Activated T-cell treated with anti-CD3 and anti-CD28 coated beads, Interleukin-2, amount 50 U/mL, for 24 hours (primary cell): ENCODE measurements at regions not wholly inside any gene's neighbourhood (a gene's known extent, or its start where the extent isn't known, plus 50 kb on each side); places are given as distances from the start of the nearest gene placed in this dataset.

ENCODE experiments used
- DNase-seq: peaks from one replicate; pipeline ENCODE4 v3.0.0-alpha.2; 2020
- H3K27ac Mint-ChIP-seq: 2 replicates; pipeline ENCODE4 v1.8.0; 2020; ENCODE audit warnings: mild to moderate bottlenecking, mixed read lengths
- H3K27me3 Mint-ChIP-seq: 2 replicates; pipeline ENCODE4 v1.8.0; 2020; ENCODE audit warnings: mixed read lengths
- H3K36me3 Mint-ChIP-seq: 2 replicates; pipeline ENCODE4 v1.8.0; 2020; ENCODE audit warnings: low read depth, mixed read lengths
- H3K4me1 Mint-ChIP-seq: 2 replicates; pipeline ENCODE4 v1.8.0; 2020; ENCODE audit warnings: low read depth, mixed read lengths
- H3K4me3 Mint-ChIP-seq: 2 replicates; pipeline ENCODE4 v1.8.0; 2020; ENCODE audit warnings: mild to moderate bottlenecking, moderate library complexity, mixed read lengths
- H3K9me3 Mint-ChIP-seq: 2 replicates; pipeline ENCODE4 v1.8.0; 2020; ENCODE audit warnings: mixed read lengths

GRCh38 chr18:56162311-56163265 is 475.8 kb downstream of the TXNL1 start:
- Mint-ChIP-seq H3K4me1 (no peaks in the 10 kb centered on the region), H3K27ac (no peak overlapping the region), H3K27me3 (no peaks in the 10 kb centered on the region), H3K9me3 (no peaks in the 10 kb centered on the region), H3K4me3 (no peak overlapping the region), H3K36me3 (no peaks in the 10 kb centered on the region)
- DNase-seq = no peak

- Mint-ChIP-seq H3K4me3 (no peak overlapping the region), H3K4me1 (no peaks in the 10 kb centered on the region), H3K27ac (no peak overlapping the region), H3K36me3 (no peaks in the 10 kb centered on the region), H3K9me3 (no peaks in the 10 kb centered on the region), H3K27me3 (no peaks in the 10 kb centered on the region)
- no peak for DNase-seq
Observed at GRCh38 chr18:56161566-56162260, 476.7 kb downstream of the TXNL1 start.

DNA sequence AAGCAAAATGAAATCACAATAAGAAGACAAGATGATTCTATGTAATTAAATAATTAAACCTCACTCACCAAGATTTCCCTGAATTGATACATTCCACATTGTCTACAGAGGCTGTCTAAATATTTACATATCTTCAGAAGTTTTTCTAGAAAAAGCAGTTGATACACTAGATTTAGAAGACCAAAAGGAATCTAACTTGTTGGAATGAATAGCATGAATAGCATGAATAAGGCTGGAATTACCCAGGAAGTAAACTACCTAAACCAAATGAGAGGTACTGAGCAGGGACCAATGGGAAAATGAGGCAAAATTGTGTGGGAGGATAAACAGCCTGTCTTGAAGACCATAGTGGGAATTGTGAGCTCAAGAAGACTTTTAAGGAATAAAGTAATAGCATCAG is 479.7 kb downstream of the TXNL1 start:
- Mint-ChIP-seq H3K27ac (no peak overlapping the region), H3K9me3 (no peaks in the 10 kb centered on the region), H3K4me3 (no peak overlapping the region), H3K4me1 (no peaks in the 10 kb centered on the region), H3K36me3 (no peaks in the 10 kb centered on the region), H3K27me3 (no peaks in the 10 kb centered on the region)
- no peak for DNase-seq

DNA sequence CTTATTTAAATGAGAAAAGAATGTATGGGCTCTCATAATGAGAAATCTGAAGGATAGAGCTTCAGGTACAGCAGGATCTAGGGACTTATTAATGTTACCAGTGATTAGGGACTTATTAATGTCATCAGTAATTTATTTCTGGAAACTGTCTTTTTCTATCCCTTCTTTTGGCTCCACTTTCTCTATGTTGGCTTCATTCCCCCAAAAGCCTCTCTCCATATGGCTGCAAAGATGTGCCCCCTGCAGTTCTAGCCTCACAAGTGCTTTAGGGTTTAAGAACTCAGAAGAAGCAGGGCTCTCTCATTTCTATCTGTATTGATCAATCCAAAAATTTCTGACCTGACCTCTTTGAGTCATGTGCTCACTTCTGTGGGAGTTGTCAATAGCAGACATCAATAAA is 480.9 kb downstream of the TXNL1 start:
- no peaks in the 10 kb centered on the region for H3K27me3 Mint-ChIP-seq
- no peaks in the 10 kb centered on the region for H3K4me1 Mint-ChIP-seq
- H3K36me3 Mint-ChIP-seq = no peaks in the 10 kb centered on the region
- no peak for DNase-seq
- no peak overlapping the region for H3K27ac Mint-ChIP-seq
- H3K4me3 Mint-ChIP-seq = no peak overlapping the region
- no peaks in the 10 kb centered on the region for H3K9me3 Mint-ChIP-seq

- no peak overlapping the region for H3K27ac Mint-ChIP-seq
- H3K36me3 Mint-ChIP-seq = no peaks in the 10 kb centered on the region
- H3K27me3 Mint-ChIP-seq = no peaks in the 10 kb centered on the region
- no peaks in the 10 kb centered on the region for H3K9me3 Mint-ChIP-seq
- no peak overlapping the region for H3K4me3 Mint-ChIP-seq
- no peaks in the 10 kb centered on the region for H3K4me1 Mint-ChIP-seq
- DNase-seq = no peak
Observed at GRCh38 chr18:56152551-56153310, 485.7 kb downstream of the TXNL1 start.

DNA sequence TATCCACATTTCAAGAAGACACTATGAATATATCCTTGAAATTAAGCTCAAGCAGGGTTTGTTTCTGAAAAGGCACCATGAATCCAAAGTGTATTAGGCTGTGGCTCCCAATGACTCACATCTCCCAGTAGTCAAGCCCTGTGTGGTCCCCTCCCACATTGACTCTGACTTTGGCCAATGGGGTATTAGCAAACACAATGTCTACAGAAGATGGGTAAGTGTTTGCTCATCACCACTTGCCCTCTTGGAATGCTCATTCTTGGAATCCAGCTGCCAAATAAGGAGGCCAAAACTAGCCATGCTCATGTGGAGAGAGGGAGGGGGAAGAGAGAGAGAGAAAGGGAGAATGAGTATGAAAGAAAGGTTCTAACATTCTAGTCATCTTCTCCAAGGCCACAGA is 490.0 kb downstream of the TXNL1 start:
- H3K4me3 Mint-ChIP-seq = no peak overlapping the region
- no peak for DNase-seq

DNA sequence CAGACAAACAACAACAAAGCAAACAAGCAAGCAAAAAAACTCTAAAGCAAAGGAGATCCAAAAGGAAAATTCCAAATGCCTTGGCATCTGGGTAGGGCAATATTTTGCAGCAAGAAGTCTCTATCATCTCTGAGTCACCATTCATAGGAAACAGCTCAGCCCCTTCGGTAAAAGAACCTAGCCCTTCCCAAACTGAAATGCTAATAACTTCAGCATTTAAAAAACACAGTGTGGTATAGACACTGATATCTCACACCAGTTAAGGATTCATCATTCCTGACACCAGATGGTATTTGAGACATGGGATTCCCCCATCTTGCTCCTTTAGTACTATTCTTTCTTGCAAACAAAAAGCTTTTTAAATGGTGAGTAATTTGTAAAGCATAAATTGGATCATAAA is 491.8 kb downstream of the TXNL1 start:
- H3K27ac Mint-ChIP-seq = no peak overlapping the region
- H3K27me3 Mint-ChIP-seq = no peaks in the 10 kb centered on the region
- DNase-seq = no peak
- no peaks in the 10 kb centered on the region for H3K9me3 Mint-ChIP-seq
- H3K4me3 Mint-ChIP-seq = no peak overlapping the region
- H3K4me1 Mint-ChIP-seq = no peaks in the 10 kb centered on the region
- no peaks in the 10 kb centered on the region for H3K36me3 Mint-ChIP-seq

More for the DNA sequence above, 490.0 kb downstream of the TXNL1 start:
- Mint-ChIP-seq H3K36me3 (no peaks in the 10 kb centered on the region), H3K9me3 (no peaks in the 10 kb centered on the region), H3K27me3 (no peaks in the 10 kb centered on the region), H3K4me1 (no peaks in the 10 kb centered on the region), H3K27ac (no peak overlapping the region)

DNA sequence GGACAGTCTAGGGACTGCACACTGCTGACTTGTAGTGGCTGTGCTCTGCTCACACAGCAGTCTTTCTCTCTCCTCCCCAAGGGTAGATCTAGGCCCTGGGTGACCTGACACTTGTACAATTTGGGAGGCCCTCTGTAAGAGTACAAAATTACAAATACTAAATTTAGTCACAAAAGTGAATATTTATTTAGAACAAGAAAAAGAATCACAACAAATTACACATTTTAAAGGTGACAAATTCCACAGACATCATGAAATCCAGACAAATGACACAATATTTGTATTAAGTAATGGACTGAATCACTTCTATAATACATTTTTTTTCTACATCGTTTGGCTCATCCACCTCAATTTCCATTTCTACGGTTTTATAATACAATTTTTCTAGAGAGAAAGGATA is 496.4 kb downstream of the TXNL1 start:
- H3K4me3 Mint-ChIP-seq = no peak overlapping the region
- no peaks in the 10 kb centered on the region for H3K27me3 Mint-ChIP-seq
- H3K36me3 Mint-ChIP-seq = no peaks in the 10 kb centered on the region
- H3K27ac Mint-ChIP-seq = no peak overlapping the region
- H3K9me3 Mint-ChIP-seq = no peaks in the 10 kb centered on the region
- DNase-seq = no peak
- H3K4me1 Mint-ChIP-seq = no peaks in the 10 kb centered on the region

DNA sequence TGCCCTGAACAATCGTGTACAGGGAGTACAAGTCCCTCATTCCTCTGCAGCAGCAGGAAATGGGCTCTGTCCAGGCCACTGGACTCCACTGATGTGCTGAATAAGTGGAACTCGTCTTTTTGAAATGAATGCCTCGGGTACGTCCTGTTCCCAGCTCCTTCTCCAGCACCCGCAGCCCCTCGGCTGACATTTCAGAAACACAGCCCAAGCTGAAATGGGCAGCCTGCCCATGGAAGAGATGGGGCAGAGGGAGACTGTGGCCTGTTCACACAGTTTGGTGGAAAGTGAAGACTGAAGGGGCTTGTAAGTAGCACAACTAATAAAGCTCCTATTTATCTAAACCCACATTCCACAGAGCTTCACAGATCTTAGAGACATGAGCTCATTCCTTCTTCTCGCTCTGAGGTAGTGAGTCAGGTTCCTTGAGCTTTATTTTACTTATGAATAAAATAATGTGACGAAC is 498.6 kb downstream of the TXNL1 start:
- no peak for DNase-seq
- H3K36me3 Mint-ChIP-seq = no peaks in the 10 kb centered on the region
- no peaks in the 10 kb centered on the region for H3K27me3 Mint-ChIP-seq
- no peaks in the 10 kb centered on the region for H3K9me3 Mint-ChIP-seq
- H3K4me1 Mint-ChIP-seq = no peaks in the 10 kb centered on the region
- H3K27ac Mint-ChIP-seq = no peak overlapping the region
- no peak overlapping the region for H3K4me3 Mint-ChIP-seq

GRCh38 chr18:56139372-56139771 is 499.0 kb downstream of the TXNL1 start:
- no peak overlapping the region for H3K27ac Mint-ChIP-seq
- H3K9me3 Mint-ChIP-seq = no peaks in the 10 kb centered on the region
- H3K27me3 Mint-ChIP-seq = no peaks in the 10 kb centered on the region

GRCh38 chr18:56136105-56136504 is 502.3 kb downstream of the TXNL1 start:
- Mint-ChIP-seq H3K4me1 (no peaks in the 10 kb centered on the region), H3K4me3 (no peak overlapping the region), H3K27ac (no peak overlapping the region), H3K36me3 (no peaks in the 10 kb centered on the region), H3K9me3 (no peaks in the 10 kb centered on the region), H3K27me3 (no peaks in the 10 kb centered on the region)
- no peak for DNase-seq

More at GRCh38 chr18:56139372-56139771, 499.0 kb downstream of the TXNL1 start:
- Mint-ChIP-seq H3K36me3 (no peaks in the 10 kb centered on the region), H3K4me1 (no peaks in the 10 kb centered on the region), H3K4me3 (no peak overlapping the region)
- no peak for DNase-seq

DNA sequence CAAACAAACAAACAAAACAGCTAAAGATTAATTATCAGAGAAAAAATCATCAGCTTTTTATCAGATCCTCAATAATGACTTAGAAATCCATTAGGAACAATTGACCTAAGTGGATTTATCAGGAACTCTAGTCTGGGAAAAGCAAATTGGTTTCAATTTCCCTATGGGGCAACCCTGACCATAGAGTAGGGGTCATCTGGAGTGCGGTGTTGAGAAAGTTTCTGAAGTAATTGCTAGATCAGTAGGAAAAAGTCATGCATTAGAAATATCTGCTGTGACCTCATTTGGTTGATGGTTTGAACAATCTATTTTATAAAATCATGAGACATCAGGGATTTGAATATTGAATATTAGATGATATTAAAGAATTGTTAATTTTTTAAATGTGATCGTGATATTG is 507.9 kb downstream of the TXNL1 start:
- DNase-seq = no peak
- Mint-ChIP-seq H3K36me3 (no peaks in the 10 kb centered on the region), H3K9me3 (no peaks in the 10 kb centered on the region), H3K4me3 (no peak overlapping the region), H3K4me1 (no peaks in the 10 kb centered on the region), H3K27me3 (no peaks in the 10 kb centered on the region), H3K27ac (no peak overlapping the region)

DNA sequence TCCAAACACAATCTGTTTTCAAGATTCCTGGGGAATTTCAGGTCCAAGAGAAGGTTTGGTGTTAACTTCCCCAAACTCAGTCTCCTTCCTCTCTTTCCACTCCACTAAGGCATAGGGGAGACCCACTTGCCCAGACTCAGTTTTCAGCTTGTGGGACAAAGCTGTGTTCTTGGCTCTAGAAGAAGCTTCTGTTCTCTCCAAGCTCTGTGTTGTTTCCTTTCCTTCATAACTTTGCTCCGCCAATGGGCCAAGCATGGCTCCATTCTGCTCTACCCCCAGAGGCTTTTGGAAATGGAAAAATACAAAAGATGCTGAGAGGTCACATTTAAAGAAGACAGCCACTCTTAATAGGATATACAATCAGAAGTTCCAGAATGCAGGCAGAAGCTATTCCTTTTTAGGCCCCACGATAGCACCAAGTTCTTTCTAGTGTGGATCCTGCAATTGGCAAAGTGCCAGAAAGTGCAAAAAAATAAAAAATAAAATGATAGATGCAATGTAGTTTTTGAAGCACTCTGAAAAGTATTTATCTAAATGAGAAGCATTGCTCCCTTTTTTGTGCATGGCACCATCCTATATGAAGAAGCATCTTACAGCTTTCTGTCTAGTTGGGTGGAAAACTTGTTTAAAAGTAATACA is 510.1 kb downstream of the TXNL1 start:
- H3K4me1 Mint-ChIP-seq = no peaks in the 10 kb centered on the region
- H3K27me3 Mint-ChIP-seq = no peaks in the 10 kb centered on the region
- no peak overlapping the region for H3K27ac Mint-ChIP-seq
- no peaks in the 10 kb centered on the region for H3K36me3 Mint-ChIP-seq
- H3K9me3 Mint-ChIP-seq = no peaks in the 10 kb centered on the region
- no peak for DNase-seq
- no peak overlapping the region for H3K4me3 Mint-ChIP-seq
